Nephron (organoid): ENCODE measurements at regions not wholly inside any gene's neighbourhood (a gene's known extent, or its start where the extent isn't known, plus 50 kb on each side); places are given as distances from the start of the nearest gene placed in this dataset.

Experiments used
- H3K27ac Mint-ChIP-seq, 3 experiments: 2 replicates each; pipeline ENCODE4 v1.8.0; 2020; ENCODE audit warnings: mixed read lengths in 3 of 3, mild to moderate bottlenecking in 2 of 3, moderate library complexity in 1 of 3
- H3K27me3 Mint-ChIP-seq: 2 replicates; pipeline ENCODE4 v1.8.0; 2021; ENCODE audit warnings: low read depth, mild to moderate bottlenecking, moderate library complexity, mixed read lengths
- H3K36me3 Mint-ChIP-seq: 2 replicates; pipeline ENCODE4 v1.8.0; 2020; ENCODE audit warnings: low read depth, mixed read lengths
- H3K4me1 Mint-ChIP-seq: 2 replicates; pipeline ENCODE4 v1.8.0; 2020; ENCODE audit warnings: mixed read lengths
- H3K4me3 Mint-ChIP-seq, 3 experiments: 2 replicates each; pipeline ENCODE4 v1.8.0; 2020; ENCODE audit warnings: mild to moderate bottlenecking in 3 of 3, mixed read lengths in 3 of 3, moderate library complexity in 2 of 3
- H3K9me3 Mint-ChIP-seq: 2 replicates; pipeline ENCODE4 v1.8.0; 2020; ENCODE audit warnings: mixed read lengths
- TF ChIP-seq, protein P1 (sequence below), 3 experiments: fragments of 200-600 bp; sonication (generic); IDR thresholded peaks; one replicate each; pipeline ENCODE4 v1.5.0; 2021; ENCODE audit warnings: antibody characterized with exemption in 3 of 3; ENCODE audit not compliant: unreplicated experiment in 3 of 3

DNA sequence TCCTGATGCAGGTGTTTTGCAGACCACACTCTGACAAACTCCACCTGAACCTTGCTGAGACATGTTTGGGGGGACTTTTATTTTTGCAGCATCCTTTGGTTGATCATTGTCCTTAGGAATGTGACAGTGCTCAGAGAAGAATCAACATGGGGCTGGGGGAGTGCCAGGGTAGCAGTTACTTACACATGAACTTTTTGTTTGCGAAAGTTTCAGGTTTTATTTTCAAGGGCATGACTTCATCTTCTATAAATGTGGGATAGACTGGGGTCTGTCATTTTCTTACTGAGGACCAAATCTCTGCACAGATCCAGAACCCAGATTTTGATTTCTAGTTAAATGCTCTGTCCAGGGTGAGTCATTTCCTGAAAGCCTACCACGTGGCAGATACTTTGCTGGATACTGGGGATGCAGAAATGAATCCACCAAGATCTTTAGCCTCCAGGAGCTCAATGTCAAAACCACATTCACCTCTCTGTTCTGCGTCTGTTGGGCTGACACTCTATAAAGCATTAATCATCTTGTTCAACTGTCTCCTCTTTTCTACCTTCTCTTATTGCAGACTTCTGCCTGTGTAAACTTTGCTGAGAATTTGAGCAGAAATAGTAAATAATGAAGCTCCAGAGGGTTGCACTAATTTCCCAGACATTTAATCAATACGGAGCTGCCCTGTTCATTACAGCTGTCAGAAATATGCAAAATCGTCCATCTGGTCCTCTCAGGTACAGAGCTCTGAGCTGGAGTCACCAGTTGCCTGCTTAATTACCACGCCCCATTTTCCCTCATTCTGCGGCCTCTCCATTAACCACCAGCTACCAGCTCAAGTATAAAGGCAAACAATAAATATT is 387.9 kb downstream of the MIAT start:
- TF ChIP-seq, protein P1, sequence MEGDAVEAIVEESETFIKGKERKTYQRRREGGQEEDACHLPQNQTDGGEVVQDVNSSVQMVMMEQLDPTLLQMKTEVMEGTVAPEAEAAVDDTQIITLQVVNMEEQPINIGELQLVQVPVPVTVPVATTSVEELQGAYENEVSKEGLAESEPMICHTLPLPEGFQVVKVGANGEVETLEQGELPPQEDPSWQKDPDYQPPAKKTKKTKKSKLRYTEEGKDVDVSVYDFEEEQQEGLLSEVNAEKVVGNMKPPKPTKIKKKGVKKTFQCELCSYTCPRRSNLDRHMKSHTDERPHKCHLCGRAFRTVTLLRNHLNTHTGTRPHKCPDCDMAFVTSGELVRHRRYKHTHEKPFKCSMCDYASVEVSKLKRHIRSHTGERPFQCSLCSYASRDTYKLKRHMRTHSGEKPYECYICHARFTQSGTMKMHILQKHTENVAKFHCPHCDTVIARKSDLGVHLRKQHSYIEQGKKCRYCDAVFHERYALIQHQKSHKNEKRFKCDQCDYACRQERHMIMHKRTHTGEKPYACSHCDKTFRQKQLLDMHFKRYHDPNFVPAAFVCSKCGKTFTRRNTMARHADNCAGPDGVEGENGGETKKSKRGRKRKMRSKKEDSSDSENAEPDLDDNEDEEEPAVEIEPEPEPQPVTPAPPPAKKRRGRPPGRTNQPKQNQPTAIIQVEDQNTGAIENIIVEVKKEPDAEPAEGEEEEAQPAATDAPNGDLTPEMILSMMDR (IDR thresholded peaks at IDR 0.05; ENCODE audit: unreplicated experiment in 3 of 3), result no peak
- Mint-ChIP-seq H3K9me3 (no peaks in the 10 kb centered on the region), H3K4me3 (no peak overlapping the region), H3K36me3 (no peaks in the 10 kb centered on the region), H3K4me1 (no peaks in the 10 kb centered on the region), H3K27me3 (peaks cover 12% of the 10 kb centered on the region), H3K27ac (no peak overlapping the region)

DNA sequence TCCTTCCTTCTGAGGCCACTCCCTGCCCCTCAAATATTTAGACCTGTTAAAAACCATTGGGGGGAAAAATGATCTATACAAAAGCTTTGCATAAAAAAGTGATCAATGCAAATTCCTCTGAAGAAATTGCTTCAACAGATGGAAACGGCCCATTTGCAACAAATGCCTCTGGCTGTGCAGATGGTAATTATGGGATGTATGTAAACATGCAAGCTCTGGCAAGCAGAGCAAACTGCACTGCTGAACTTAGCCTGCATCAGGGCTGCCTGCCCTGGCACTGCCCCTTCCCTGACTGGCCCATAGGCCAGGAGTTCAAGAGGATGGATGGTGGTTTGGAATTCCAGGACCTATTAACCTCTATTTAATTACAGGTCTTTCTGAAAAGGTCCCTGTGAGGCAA is 388.7 kb downstream of the MIAT start:
- Mint-ChIP-seq H3K4me1 (no peaks in the 10 kb centered on the region), H3K27me3 (peaks cover 18% of the 10 kb centered on the region), H3K4me3 (no peak overlapping the region), H3K36me3 (no peaks in the 10 kb centered on the region), H3K9me3 (no peaks in the 10 kb centered on the region), H3K27ac (no peak overlapping the region)
- TF ChIP-seq, protein P1 (IDR thresholded peaks at IDR 0.05; ENCODE audit: unreplicated experiment in 3 of 3), result no peak

DNA sequence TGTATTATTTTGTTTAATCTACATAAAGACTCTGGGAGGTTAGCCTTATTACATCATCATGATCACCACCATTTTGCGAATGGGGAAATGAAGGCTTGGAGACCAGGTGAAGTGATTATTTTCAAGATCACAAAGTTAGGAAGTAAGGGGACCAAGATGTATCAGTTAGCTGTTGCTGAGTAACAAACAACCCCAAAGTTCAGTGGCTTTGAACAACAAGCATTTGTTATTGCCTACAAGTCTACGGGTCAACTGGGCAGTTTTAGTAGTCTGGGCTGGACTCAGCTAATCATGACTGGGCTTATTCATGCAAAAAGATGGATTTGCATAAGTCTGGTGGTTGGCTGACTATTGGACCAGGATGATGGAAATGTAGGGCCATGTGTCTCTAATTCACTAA is 389.2 kb downstream of the MIAT start:
- H3K4me1 Mint-ChIP-seq, result no peaks in the 10 kb centered on the region

DNA sequence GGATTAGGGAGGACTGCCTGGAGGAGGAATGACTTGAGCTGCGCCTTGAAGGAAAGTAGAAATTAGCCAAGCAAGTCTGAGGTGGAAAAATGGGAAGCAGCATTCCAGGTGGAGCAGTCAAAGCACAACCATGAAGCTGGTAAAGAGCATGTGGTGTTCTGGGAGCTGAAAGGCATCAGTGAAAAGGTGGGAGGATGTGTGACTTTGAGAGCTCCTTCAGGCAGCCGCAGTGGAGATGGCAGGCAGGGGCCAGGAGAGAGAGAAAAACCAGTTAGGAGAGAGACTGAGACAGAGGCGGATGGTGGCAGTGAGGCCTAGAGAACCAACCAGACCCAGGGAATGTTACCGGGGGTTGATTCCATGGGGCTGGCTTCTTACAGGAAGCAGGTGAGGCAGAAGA is 393.4 kb downstream of the MIAT start:
- TF ChIP-seq, protein P1 (IDR thresholded peaks at IDR 0.05; ENCODE audit: unreplicated experiment in 3 of 3), result no peak
- Mint-ChIP-seq H3K36me3 (no peaks in the 10 kb centered on the region), H3K4me1 (no peaks in the 10 kb centered on the region), H3K4me3 (no peak overlapping the region), H3K9me3 (no peaks in the 10 kb centered on the region), H3K27me3 (peaks cover 13% of the 10 kb centered on the region), H3K27ac (no peak overlapping the region)

More for the DNA sequence above, 389.2 kb downstream of the MIAT start:
- TF ChIP-seq, protein P1 (IDR thresholded peaks at IDR 0.05; ENCODE audit: unreplicated experiment in 3 of 3), result no peak
- H3K27me3 Mint-ChIP-seq, result peaks cover 19% of the 10 kb centered on the region
- no peaks in the 10 kb centered on the region for H3K9me3 Mint-ChIP-seq
- H3K36me3 Mint-ChIP-seq, result no peaks in the 10 kb centered on the region
- H3K27ac Mint-ChIP-seq, result no peak overlapping the region
- H3K4me3 Mint-ChIP-seq, result no peak overlapping the region

DNA sequence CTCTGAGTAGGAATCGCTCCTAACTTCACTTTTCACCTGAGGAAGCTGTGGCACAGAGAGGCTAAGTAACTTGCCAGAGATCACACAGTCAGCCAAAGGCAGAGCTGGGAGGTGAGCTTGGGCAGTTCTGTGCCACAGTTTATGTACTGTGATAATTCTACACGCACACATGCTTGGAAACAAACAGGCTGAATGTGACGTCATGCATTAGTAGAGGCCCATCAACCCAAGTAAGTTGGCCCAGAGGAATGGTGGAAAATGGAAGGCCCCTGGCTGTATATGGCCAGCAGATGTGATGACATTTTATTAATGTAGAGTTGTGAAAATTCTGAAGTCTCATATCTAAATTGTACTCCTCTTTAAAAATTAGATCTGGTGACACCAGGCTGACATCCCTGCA is 394.0 kb downstream of the MIAT start:
- TF ChIP-seq, protein P1 (IDR thresholded peaks at IDR 0.05; ENCODE audit: unreplicated experiment in 3 of 3), result no peak
- Mint-ChIP-seq H3K27ac (no peak overlapping the region), H3K4me1 (no peaks in the 10 kb centered on the region), H3K36me3 (no peaks in the 10 kb centered on the region), H3K4me3 (no peak overlapping the region), H3K27me3 (peaks cover 17% of the 10 kb centered on the region), H3K9me3 (no peaks in the 10 kb centered on the region)

DNA sequence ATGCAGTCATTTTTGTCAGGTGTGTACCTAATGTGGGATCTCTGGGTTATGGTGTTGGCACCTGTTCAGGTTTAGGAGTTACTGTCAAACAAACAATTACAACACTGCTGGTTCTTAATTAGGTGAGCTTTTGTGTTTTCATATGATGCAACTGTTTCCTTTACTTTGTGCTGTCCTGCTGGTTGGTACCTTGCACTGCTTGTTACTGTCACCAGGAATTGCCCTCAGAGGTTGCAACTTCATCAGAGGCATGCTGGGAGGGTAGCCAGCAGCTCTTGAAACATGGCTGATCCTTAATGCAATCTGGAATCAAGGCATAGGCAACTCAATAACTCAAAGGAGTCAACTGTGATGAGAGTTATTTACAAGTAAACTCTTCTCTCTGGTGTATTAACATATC is 400.3 kb downstream of the MIAT start:
- Mint-ChIP-seq H3K27ac (no peak overlapping the region), H3K4me1 (no peaks in the 10 kb centered on the region)
- TF ChIP-seq, protein P1 (IDR thresholded peaks at IDR 0.05; ENCODE audit: unreplicated experiment in 3 of 3), result no peak

More for the DNA sequence above, 400.3 kb downstream of the MIAT start:
- no peaks in the 10 kb centered on the region for H3K36me3 Mint-ChIP-seq
- peaks cover 27% of the 10 kb centered on the region for H3K27me3 Mint-ChIP-seq
- H3K9me3 Mint-ChIP-seq, result no peaks in the 10 kb centered on the region
- no peak overlapping the region for H3K4me3 Mint-ChIP-seq
